Type B pancreatic cell (in vitro differentiated cells): ENCODE measurements at regions not wholly inside any gene's neighbourhood (a gene's known extent, or its start where the extent isn't known, plus 50 kb on each side); places are given as distances from the start of the nearest gene placed in this dataset.

ENCODE experiments used
- DNase-seq: peaks from one replicate; pipeline ENCODE4 v3.0.0; 2021; ENCODE audit warnings: mixed read lengths; ENCODE audit not compliant: unreplicated experiment; ENCODE audit errors: extremely low spot score
- H3K27ac Mint-ChIP-seq: 2 replicates; pipeline ENCODE4 v1.8.0; 2021; ENCODE audit warnings: mild to moderate bottlenecking, mixed read lengths
- H3K27me3 Mint-ChIP-seq: 2 replicates; pipeline ENCODE4 v1.8.0; 2021; ENCODE audit warnings: mixed read lengths
- H3K36me3 Mint-ChIP-seq: 2 replicates; pipeline ENCODE4 v1.8.0; 2021; ENCODE audit warnings: mixed read lengths
- H3K4me1 Mint-ChIP-seq: one replicate; pipeline ENCODE4 v1.8.0; 2021; ENCODE audit warnings: mixed read lengths; ENCODE audit not compliant: unreplicated experiment
- H3K4me3 Mint-ChIP-seq: 2 replicates; pipeline ENCODE4 v1.8.0; 2021; ENCODE audit warnings: mild to moderate bottlenecking, mixed read lengths
- H3K9me3 Mint-ChIP-seq: 2 replicates; pipeline ENCODE4 v1.8.0; 2021; ENCODE audit warnings: mixed read lengths
- TF ChIP-seq, protein P1 (sequence below): fragments of 200-600 bp; sonication (generic); conservative IDR thresholded peaks from 2 replicates; pipeline ENCODE4 v1.5.0; 2021; ENCODE audit warnings: antibody characterized with exemption, mild to moderate bottlenecking

DNA sequence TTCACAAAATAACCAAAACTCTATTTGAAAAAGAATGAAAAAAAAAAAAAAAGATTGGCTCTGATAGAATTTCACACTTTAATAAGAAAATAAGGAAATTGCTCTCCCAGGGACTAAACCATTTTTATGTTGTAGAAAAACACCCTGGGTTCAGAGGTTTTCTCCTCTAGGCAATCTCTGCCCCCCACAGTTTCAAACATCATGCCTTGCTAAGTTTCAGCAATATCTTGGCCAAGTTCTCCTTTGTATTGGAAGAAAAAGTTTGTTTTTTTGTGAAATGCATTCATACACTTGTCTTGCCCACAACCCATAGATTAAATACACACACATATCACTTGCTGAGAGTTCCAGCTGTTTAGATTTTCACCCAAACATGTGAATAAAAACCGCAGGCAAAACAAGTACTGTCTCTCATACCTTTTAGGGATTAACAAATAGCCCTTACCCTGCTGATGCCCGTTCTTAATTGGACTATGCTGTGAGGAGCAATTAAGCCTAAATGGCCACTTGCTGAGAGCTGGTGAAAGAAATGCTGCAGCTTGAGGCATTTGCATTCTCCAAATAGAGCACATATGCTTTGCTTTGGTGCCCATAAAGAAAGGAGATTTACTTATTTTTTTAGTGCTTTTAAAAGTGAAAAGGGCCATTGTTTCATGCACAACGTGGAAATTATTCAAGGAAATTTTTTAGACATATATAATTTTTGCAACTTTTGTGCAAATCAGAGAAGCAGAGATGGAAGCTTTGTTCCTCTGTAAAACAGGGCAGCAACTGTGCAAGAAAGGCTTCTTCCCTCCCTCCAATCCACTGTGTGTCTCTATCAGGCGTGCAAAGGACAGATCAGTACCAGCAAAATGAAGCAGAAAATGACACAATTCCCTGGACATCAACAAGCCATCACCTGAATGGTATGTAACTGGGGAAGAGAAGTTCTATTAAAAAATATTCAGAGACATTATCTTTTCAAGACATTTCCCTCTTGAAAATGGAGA, 262.4 kb upstream of the KIF2A start:
- H3K27ac Mint-ChIP-seq: no peak overlapping the region
- TF ChIP-seq, protein P1, sequence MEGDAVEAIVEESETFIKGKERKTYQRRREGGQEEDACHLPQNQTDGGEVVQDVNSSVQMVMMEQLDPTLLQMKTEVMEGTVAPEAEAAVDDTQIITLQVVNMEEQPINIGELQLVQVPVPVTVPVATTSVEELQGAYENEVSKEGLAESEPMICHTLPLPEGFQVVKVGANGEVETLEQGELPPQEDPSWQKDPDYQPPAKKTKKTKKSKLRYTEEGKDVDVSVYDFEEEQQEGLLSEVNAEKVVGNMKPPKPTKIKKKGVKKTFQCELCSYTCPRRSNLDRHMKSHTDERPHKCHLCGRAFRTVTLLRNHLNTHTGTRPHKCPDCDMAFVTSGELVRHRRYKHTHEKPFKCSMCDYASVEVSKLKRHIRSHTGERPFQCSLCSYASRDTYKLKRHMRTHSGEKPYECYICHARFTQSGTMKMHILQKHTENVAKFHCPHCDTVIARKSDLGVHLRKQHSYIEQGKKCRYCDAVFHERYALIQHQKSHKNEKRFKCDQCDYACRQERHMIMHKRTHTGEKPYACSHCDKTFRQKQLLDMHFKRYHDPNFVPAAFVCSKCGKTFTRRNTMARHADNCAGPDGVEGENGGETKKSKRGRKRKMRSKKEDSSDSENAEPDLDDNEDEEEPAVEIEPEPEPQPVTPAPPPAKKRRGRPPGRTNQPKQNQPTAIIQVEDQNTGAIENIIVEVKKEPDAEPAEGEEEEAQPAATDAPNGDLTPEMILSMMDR: no peak
- no peaks in the 10 kb centered on the region for H3K36me3 Mint-ChIP-seq
- H3K4me3 Mint-ChIP-seq: no peak overlapping the region
- H3K9me3 Mint-ChIP-seq: peaks cover 4% of the 10 kb centered on the region
- H3K4me1 Mint-ChIP-seq: peaks cover 27% of the 10 kb centered on the region
- H3K27me3 Mint-ChIP-seq: peaks cover 19% of the 10 kb centered on the region
- no peak for DNase-seq

DNA sequence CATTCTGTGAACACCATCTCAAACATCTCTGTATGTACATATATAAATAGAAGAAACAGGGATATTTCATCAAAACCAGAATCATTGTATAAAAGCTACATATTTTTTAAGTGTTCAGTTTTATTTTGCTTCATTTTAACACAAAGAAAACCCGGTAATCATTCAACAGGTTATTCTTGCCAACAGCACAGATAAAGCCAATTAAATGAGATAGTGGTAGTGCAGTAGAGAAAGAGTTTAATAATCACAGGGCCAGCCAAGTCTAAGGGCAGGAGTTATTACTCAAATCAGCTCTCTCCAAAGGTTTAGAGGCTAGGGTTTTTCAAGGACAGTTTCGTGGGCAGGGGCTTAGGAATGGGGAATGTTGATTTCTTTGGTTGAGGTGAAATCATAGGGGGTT, 261.0 kb upstream of the KIF2A start:
- peaks cover 4% of the 10 kb centered on the region for H3K9me3 Mint-ChIP-seq
- no peak overlapping the region for H3K4me3 Mint-ChIP-seq
- DNase-seq: no peak
- no peaks in the 10 kb centered on the region for H3K36me3 Mint-ChIP-seq
- TF ChIP-seq, protein P1: no peak
- H3K27me3 Mint-ChIP-seq: peaks cover 19% of the 10 kb centered on the region
- no peak overlapping the region for H3K27ac Mint-ChIP-seq
- peaks cover 27% of the 10 kb centered on the region for H3K4me1 Mint-ChIP-seq

DNA sequence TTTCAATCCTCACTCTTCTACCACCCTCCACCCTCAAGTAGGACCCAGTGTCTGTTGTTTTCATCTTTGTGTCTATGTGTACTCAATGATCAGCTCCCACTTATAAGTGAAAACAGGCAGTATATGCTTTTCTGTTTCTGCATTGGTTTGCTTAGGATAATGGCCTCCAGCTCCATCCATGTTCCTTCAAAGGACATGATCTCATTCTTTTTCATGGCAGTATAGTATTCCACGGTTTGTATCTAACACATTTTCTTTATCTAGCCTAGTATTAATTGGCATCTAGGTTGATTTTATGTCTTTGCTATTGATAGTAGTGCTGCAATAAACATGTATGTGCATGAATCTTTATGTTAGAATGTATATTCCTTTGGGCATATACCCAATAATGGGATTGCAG, 259.8 kb upstream of the KIF2A start:
- H3K36me3 Mint-ChIP-seq: no peaks in the 10 kb centered on the region
- peaks cover 27% of the 10 kb centered on the region for H3K4me1 Mint-ChIP-seq
- no peak for DNase-seq
- peaks cover 4% of the 10 kb centered on the region for H3K9me3 Mint-ChIP-seq
- H3K27me3 Mint-ChIP-seq: peaks cover 21% of the 10 kb centered on the region
- H3K27ac Mint-ChIP-seq: no peak overlapping the region
- H3K4me3 Mint-ChIP-seq: no peak overlapping the region
- TF ChIP-seq, protein P1: no peak

DNA sequence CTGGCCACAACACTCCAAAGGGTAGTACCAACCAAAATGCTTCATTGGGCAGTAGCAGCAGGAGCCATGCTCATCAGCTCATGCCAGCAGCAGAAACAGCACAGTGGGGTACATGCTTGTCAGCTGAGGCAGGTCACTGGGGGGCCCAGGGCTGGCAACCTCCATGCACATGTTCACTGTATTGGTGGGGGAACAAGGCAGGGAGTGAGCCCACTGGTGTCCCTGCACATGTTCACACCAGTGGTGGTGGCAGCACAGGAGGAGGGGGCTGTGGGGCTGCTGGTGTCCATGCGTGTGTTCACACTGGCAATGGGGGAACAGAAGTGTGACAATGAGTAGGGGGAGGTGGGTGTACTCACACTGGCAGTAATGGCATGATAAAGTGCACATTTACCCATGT, 254.3 kb upstream of the KIF2A start:
- no peak for DNase-seq
- TF ChIP-seq, protein P1: no peak
- Mint-ChIP-seq H3K4me3 (no peak overlapping the region), H3K27ac (no peak overlapping the region), H3K27me3 (peaks cover 26% of the 10 kb centered on the region), H3K4me1 (no peaks in the 10 kb centered on the region), H3K9me3 (peaks cover 4% of the 10 kb centered on the region), H3K36me3 (no peaks in the 10 kb centered on the region)

DNA sequence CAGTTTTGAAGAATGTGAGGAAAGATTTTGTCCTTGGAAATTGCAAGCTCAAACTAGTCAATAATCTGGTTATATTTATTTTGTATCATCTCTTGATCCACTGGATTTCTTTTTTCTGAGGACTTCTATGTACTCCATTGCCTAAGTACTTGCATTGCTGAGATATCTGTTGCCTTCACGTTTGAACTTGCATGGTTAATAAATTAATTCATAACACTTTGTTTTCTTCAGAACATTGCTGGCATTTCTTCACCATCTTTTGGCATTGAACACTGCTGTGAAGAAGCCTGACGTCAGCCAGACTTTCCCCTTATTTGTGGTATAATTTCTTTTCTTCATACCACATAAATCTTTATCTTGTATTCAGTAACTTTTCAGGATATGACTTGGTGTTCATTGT, 246.0 kb upstream of the KIF2A start:
- no peak for DNase-seq
- Mint-ChIP-seq H3K36me3 (no peaks in the 10 kb centered on the region), H3K4me1 (no peaks in the 10 kb centered on the region), H3K4me3 (no peak overlapping the region), H3K27ac (no peak overlapping the region), H3K27me3 (peaks cover 17% of the 10 kb centered on the region), H3K9me3 (no peaks in the 10 kb centered on the region)
- TF ChIP-seq, protein P1: no peak
